ENCODE measurements at regions not wholly inside any gene's neighbourhood (a gene's known extent, or its start where the extent isn't known, plus 50 kb on each side); places are given as distances from the start of the nearest gene placed in this dataset.

DNA sequence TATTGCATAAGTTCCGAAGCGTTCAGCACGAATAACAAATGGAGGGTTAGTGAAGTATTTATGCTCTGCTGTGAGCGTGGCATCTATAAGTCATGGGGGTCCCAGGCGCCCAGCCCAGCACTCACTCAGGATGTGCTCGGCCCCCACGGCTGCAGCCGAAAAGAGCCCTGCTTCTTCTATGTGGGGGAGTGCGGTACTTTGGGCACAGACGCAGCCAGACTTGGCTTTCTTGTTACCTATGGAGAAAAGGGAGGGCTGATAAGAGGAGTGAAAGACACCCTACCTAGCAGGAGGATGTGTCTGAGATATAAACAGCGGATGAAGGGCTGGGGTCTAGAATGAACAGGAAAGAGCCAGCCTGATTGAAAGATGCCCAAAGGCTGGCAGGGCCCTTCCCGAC lies 51.4 kb downstream of the MRPL36 start:
- Histone ChIP-seq H3K36me3 (ENCODE audit: insufficient read depth, low read length) (no peaks in the 10 kb centered on the region), H3K4me3 (ENCODE audit: low read length in 2 of 2) (no peak overlapping the region), H3K4me1 (ENCODE audit: insufficient read depth, low read length) (no peaks in the 10 kb centered on the region), H3K27ac (ENCODE audit: low read depth, low read length) (no peak overlapping the region), H3K27me3 (ENCODE audit: insufficient read depth, low read length) (no peaks in the 10 kb centered on the region), H3K9me3 (ENCODE audit: control insufficient read depth in 1 of 2, low read length in 2 of 2) (no peaks in the 10 kb centered on the region)
- peaks cover 10 to 11% of the 10 kb centered on the region in 2 donors for H3K27me3 Mint-ChIP-seq
- no peaks in the 10 kb centered on the region for H3K9me3 Mint-ChIP-seq
- ChIA-PET POLR2A (ENCODE audit: partially characterized antibody) (no interaction called here), CTCF (ENCODE audit: partially characterized antibody) (interaction anchor here (1.2 kb wide), 1 partner anchor 12 kb away, joined by 4 read pairs; no protein-coding TSS in a partner anchor)
- intact Hi-C loops (cut with micrococcal nuclease) = no loop called here
- DNase-seq = no peak
- H3K36me3 Mint-ChIP-seq = no peaks in the 10 kb centered on the region
- H3K4me1 Mint-ChIP-seq = no peaks in the 10 kb centered on the region
- peak overlapping the region in 1 of 7 donors; percentile 16 for H3K27ac Mint-ChIP-seq
- H3K4me3 Mint-ChIP-seq = no peak overlapping the region

- no peak for DNase-seq
- ChIA-PET CTCF (ENCODE audit: partially characterized antibody) (no interaction called here), POLR2A (ENCODE audit: partially characterized antibody) (no interaction called here)
- Histone ChIP-seq H3K27ac (ENCODE audit: low read depth, low read length) (no peak overlapping the region), H3K4me1 (ENCODE audit: insufficient read depth, low read length) (no peaks in the 10 kb centered on the region), H3K9me3 (ENCODE audit: control insufficient read depth in 1 of 2, low read length in 2 of 2) (no peaks in the 10 kb centered on the region), H3K4me3 (ENCODE audit: low read length in 2 of 2) (no peak overlapping the region), H3K36me3 (ENCODE audit: insufficient read depth, low read length) (no peaks in the 10 kb centered on the region), H3K27me3 (ENCODE audit: insufficient read depth, low read length) (no peaks in the 10 kb centered on the region)
- H3K27me3 Mint-ChIP-seq = peaks cover 13% of the 10 kb centered on the region in 2 donors
- no peaks in the 10 kb centered on the region for H3K4me1 Mint-ChIP-seq
- H3K9me3 Mint-ChIP-seq = no peaks in the 10 kb centered on the region
- no peak overlapping the region for H3K27ac Mint-ChIP-seq
- H3K4me3 Mint-ChIP-seq = no peak overlapping the region
- H3K36me3 Mint-ChIP-seq = no peaks in the 10 kb centered on the region
- intact Hi-C loops (cut with micrococcal nuclease) = no loop called here
Measured at GRCh38 chr5:1747803-1748085, 51.9 kb downstream of the MRPL36 start.

- no peak overlapping the region for H3K4me3 ChIP-seq (ENCODE audit: low read length in 2 of 2)
- peaks cover 12 to 15% of the 10 kb centered on the region in 2 donors for H3K27me3 Mint-ChIP-seq
- no peak overlapping the region for H3K4me3 Mint-ChIP-seq
- no peak overlapping the region for H3K27ac ChIP-seq (ENCODE audit: low read depth, low read length)
- ChIA-PET CTCF (ENCODE audit: partially characterized antibody) (no interaction called here), POLR2A (ENCODE audit: partially characterized antibody) (no interaction called here)
- peaks cover 0 to under 1% of the 10 kb centered on the region in 2 donors for H3K36me3 Mint-ChIP-seq
- H3K9me3 Mint-ChIP-seq = peaks cover 0 to 3% (median 1%) of the 10 kb centered on the region in 8 donors
- H3K27ac Mint-ChIP-seq = no peak overlapping the region
- H3K36me3 ChIP-seq (ENCODE audit: insufficient read depth, low read length) = no peaks in the 10 kb centered on the region
- H3K27me3 ChIP-seq (ENCODE audit: insufficient read depth, low read length) = no peaks in the 10 kb centered on the region
- no peaks in the 10 kb centered on the region for H3K4me1 Mint-ChIP-seq
- DNase-seq = no peak
- no peaks in the 10 kb centered on the region for H3K9me3 ChIP-seq (ENCODE audit: control insufficient read depth in 1 of 2, low read length in 2 of 2)
- intact Hi-C loops (cut with micrococcal nuclease) = no loop called here
- no peaks in the 10 kb centered on the region for H3K4me1 ChIP-seq (ENCODE audit: insufficient read depth, low read length)
Measured at GRCh38 chr5:1747079-1747802, 52.4 kb downstream of the MRPL36 start.

DNA sequence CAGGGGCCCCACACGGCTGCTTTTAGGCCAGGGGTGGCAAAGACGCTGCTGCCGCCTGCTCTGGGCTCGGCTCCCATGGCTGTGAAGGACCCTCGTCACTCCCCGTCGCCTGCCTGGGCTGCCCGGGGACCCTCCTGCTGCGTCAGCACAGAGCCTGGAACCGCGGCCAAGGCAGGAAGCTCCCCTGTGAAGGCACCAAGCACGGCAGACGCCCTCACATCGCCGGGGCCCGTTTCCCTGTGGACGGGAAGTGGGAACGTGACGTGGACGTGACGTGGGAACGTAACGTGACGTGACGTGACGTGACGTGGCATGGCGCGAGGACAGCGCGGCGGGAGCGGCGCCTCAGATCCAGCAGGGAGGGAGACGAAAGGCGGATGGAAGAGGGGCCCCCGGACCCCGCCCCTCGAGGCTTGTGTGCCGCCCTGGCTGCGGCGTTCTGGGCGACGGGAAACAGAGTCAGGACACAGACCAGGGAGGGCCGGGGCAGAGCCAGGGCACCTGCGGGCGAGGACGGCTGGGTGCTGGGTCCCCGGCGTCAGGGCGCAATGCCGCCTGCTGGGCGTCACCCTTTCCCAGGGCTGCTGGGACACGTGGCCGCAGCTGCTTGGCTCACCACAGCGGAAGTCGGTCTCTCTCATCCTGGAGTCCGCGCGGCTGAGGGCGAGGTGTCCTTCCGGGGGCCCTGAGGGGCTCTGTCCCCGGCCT lies 53.1 kb downstream of the MRPL36 start:
- no peak for DNase-seq
- H3K27me3 Mint-ChIP-seq = peaks cover 14 to 18% of the 10 kb centered on the region in 2 donors
- peaks cover 0 to 10% (median 7%) of the 10 kb centered on the region in 8 donors for H3K9me3 Mint-ChIP-seq

DNA sequence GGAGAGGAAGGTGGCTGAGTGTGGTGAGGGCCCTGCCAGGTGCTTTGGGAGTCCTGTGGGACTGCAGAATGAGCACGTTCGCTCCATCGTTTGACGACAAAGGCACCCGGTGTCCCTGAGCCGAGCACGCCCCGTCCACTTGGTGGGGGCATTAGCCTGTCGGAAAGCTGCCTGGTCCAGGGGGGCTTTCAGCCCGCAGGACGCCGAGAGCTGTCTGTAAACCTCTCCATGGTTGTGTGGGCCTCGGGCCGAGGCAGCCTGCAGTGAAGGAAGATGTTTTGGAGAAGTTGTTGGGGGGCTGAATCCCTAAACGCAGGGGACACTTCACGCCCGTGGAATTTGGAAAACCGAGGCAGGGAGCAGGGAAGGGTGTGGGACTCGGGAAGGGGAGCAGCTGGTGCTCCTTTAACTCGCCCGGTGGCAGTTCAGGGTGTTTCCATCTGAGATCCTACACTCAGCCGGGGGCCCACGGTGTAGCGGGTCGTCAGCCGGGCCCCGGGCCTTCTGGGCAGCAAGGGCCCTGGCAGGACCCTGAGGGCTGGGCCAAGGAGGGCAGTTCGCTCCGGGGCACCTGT lies 53.8 kb downstream of the MRPL36 start:
- Histone ChIP-seq H3K9me3 (ENCODE audit: control insufficient read depth in 1 of 2, low read length in 2 of 2) (no peaks in the 10 kb centered on the region), H3K27ac (ENCODE audit: low read depth, low read length) (no peak overlapping the region), H3K36me3 (ENCODE audit: insufficient read depth, low read length) (no peaks in the 10 kb centered on the region), H3K27me3 (ENCODE audit: insufficient read depth, low read length) (no peaks in the 10 kb centered on the region), H3K4me1 (ENCODE audit: insufficient read depth, low read length) (no peaks in the 10 kb centered on the region), H3K4me3 (ENCODE audit: low read length in 2 of 2) (no peak overlapping the region)
- ChIA-PET CTCF (ENCODE audit: partially characterized antibody) (no interaction called here), POLR2A (ENCODE audit: partially characterized antibody) (no interaction called here)
- H3K27me3 Mint-ChIP-seq = peaks cover 14 to 19% of the 10 kb centered on the region in 2 donors
- peaks cover 0 to 16% (median 8%) of the 10 kb centered on the region in 8 donors for H3K9me3 Mint-ChIP-seq
- intact Hi-C loops (cut with micrococcal nuclease) = no loop called here
- H3K36me3 Mint-ChIP-seq = peaks cover 0 to 4% of the 10 kb centered on the region in 2 donors
- no peaks in the 10 kb centered on the region for H3K4me1 Mint-ChIP-seq
- no peak overlapping the region for H3K4me3 Mint-ChIP-seq
- no peak overlapping the region for H3K27ac Mint-ChIP-seq
- DNase-seq = no peak

More for the DNA sequence above, 53.1 kb downstream of the MRPL36 start:
- no peaks in the 10 kb centered on the region for H3K4me1 Mint-ChIP-seq
- no peak overlapping the region for H3K4me3 Mint-ChIP-seq
- CTCF ChIA-PET (ENCODE audit: partially characterized antibody) = no interaction called here
- no peak overlapping the region for H3K27ac ChIP-seq (ENCODE audit: low read depth, low read length)
- intact Hi-C loops (cut with micrococcal nuclease) = no loop called here
- H3K9me3 ChIP-seq (ENCODE audit: control insufficient read depth in 1 of 2, low read length in 2 of 2) = no peaks in the 10 kb centered on the region
- no peaks in the 10 kb centered on the region for H3K4me1 ChIP-seq (ENCODE audit: insufficient read depth, low read length)
- H3K27ac Mint-ChIP-seq = no peak overlapping the region
- H3K36me3 ChIP-seq (ENCODE audit: insufficient read depth, low read length) = no peaks in the 10 kb centered on the region
- no peaks in the 10 kb centered on the region for H3K27me3 ChIP-seq (ENCODE audit: insufficient read depth, low read length)
- H3K4me3 ChIP-seq (ENCODE audit: low read length in 2 of 2) = no peak overlapping the region
- H3K36me3 Mint-ChIP-seq = peaks cover 0 to 4% of the 10 kb centered on the region in 2 donors
- POLR2A ChIA-PET (ENCODE audit: partially characterized antibody) = no interaction called here

DNA sequence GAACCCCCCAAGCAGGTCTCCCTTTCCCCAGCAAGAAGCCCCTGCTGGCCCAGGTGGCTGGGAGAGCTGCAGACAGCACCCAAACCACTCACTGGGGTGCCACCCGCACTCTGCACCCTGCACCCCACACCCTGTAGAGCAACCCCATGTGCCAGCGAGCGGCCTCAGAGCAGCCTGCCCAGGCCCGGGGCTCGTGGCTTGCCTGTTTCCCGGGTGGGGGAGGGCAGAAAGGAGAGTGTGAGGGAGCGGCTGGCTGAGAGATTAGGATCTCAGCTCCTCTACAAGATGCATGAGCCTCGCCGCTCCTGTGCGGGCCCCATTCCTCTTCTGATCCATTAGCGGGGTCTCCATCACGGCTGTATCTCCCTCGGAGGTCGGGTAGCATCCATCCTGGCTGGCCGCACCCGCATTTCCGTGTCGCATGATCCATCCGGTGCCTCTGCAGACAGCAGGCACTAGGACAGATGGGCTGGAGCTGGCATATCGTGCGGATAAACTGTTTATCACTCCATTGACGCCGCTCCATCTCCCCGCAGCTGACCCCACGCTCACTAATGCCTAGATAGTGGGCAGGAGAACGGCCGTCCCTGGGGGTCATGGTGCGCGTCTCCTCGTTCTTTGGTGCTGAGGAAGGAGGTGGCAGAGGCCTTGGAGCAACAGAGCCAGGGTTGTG lies 54.4 kb downstream of the MRPL36 start:
- intact Hi-C loops (cut with micrococcal nuclease) = no loop called here
- Mint-ChIP-seq H3K4me1 (no peaks in the 10 kb centered on the region), H3K9me3 (peaks cover 0 to 22% (median 11%) of the 10 kb centered on the region in 8 donors), H3K36me3 (peaks cover 0 to 4% of the 10 kb centered on the region in 2 donors), H3K4me3 (no peak overlapping the region), H3K27me3 (peaks cover 17 to 19% of the 10 kb centered on the region in 2 donors), H3K27ac (no peak overlapping the region)
- no peak for DNase-seq
- Histone ChIP-seq H3K4me1 (ENCODE audit: insufficient read depth, low read length) (no peaks in the 10 kb centered on the region), H3K36me3 (ENCODE audit: insufficient read depth, low read length) (no peaks in the 10 kb centered on the region), H3K9me3 (ENCODE audit: control insufficient read depth in 1 of 2, low read length in 2 of 2) (no peaks in the 10 kb centered on the region), H3K27me3 (ENCODE audit: insufficient read depth, low read length) (no peaks in the 10 kb centered on the region), H3K4me3 (ENCODE audit: low read length in 2 of 2) (no peak overlapping the region), H3K27ac (ENCODE audit: low read depth, low read length) (no peak overlapping the region)
- CTCF ChIA-PET (ENCODE audit: partially characterized antibody) = no interaction called here
- POLR2A ChIA-PET (ENCODE audit: partially characterized antibody) = no interaction called here

DNA sequence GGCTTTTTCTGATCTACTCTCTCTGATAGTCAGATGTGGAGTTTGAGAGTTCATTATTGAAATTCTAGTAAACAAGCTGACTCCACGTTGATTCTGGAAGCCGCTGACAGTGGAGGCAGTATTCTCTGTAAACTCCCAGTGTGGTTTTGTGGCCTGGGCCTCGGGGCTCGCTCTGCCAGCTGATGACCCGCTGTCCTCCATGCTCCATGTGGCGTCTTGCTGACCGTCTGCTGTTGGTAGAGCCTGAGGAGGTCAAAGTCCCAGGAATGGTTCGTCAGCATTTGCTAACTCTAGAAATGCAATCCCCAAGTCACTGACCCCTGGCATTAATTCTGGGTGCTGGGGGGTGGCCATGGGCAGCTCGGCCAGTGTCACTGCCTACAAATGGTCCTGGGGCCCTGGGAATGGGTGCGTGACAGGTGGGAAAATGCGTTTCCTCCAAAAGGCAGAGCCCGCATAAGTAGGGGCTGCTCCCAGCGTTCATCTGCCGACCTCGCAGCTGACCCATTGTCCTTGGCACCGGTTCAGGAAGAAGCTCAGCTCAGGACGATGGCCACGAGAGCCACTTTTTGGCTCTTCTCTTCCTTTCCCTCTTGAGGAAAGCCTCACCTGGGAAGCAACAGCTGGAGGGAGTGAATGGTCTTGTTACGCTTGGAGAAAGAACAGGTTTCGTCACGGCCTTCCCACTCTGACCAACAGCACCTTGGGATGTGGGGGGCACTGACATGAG lies 55.1 kb downstream of the MRPL36 start:
- H3K27me3 Mint-ChIP-seq = peaks cover 17 to 24% of the 10 kb centered on the region in 2 donors

More for the DNA sequence above, 55.1 kb downstream of the MRPL36 start:
- H3K4me3 ChIP-seq (ENCODE audit: low read length in 2 of 2) = no peak overlapping the region
- no peaks in the 10 kb centered on the region for H3K27me3 ChIP-seq (ENCODE audit: insufficient read depth, low read length)
- Mint-ChIP-seq H3K4me3 (no peak overlapping the region), H3K9me3 (peaks cover 0 to 29% (median 15%) of the 10 kb centered on the region in 8 donors), H3K36me3 (peaks cover 0 to 4% of the 10 kb centered on the region in 2 donors), H3K27ac (no peak overlapping the region), H3K4me1 (no peaks in the 10 kb centered on the region)
- ChIA-PET CTCF (ENCODE audit: partially characterized antibody) (no interaction called here), POLR2A (ENCODE audit: partially characterized antibody) (no interaction called here)
- DNase-seq = no peak
- no peak overlapping the region for H3K27ac ChIP-seq (ENCODE audit: low read depth, low read length)
- no peaks in the 10 kb centered on the region for H3K9me3 ChIP-seq (ENCODE audit: control insufficient read depth in 1 of 2, low read length in 2 of 2)
- no peaks in the 10 kb centered on the region for H3K4me1 ChIP-seq (ENCODE audit: insufficient read depth, low read length)
- intact Hi-C loops (cut with micrococcal nuclease) = no loop called here
- H3K36me3 ChIP-seq (ENCODE audit: insufficient read depth, low read length) = no peaks in the 10 kb centered on the region

Measured in CD4-positive, alpha-beta memory T cell (primary cell).